HT1080 (cell line): ENCODE measurements at regions not wholly inside any gene's neighbourhood (a gene's known extent, or its start where the extent isn't known, plus 50 kb on each side); places are given as distances from the start of the nearest gene placed in this dataset.
A peak's percentile ranks its signal among the peaks of the same experiment; 100 is the strongest.

Experiments used
- DNase-seq: peaks from one replicate; pipeline ENCODE4 v3.0.0-alpha.2; 2015; ENCODE audit warnings: low read depth

- no peak for DNase-seq
Measured at GRCh38 chr7:22625251-22625650, 101.7 kb upstream of the IL6 start.

- DNase-seq: no peak
Measured at GRCh38 chr7:22624781-22625180, 102.2 kb upstream of the IL6 start.

GRCh38 chr7:22622116-22622785 is 104.7 kb upstream of the IL6 start:
- DNase-seq: no peak

- DNase-seq: no peak
Measured at GRCh38 chr7:22618528-22618927, 108.5 kb upstream of the IL6 start.

GRCh38 chr7:22617166-22617565 is 109.8 kb upstream of the IL6 start:
- DNase-seq: no peak

- no peak for DNase-seq
Measured at GRCh38 chr7:22613496-22613895, 113.5 kb upstream of the IL6 start.

GRCh38 chr7:22612776-22613175 is 112.8 kb upstream of the STEAP1B start:
- no peak for DNase-seq

- no peak for DNase-seq
Measured at GRCh38 chr7:22611758-22612079, 111.7 kb upstream of the STEAP1B start.

GRCh38 chr7:22610951-22611757 is 111.2 kb upstream of the STEAP1B start:
- no peak for DNase-seq

GRCh38 chr7:22610263-22610662 is 110.3 kb upstream of the STEAP1B start:
- peak; percentile 17 for DNase-seq

- no peak for DNase-seq
Measured at GRCh38 chr7:22607180-22607579, 107.2 kb upstream of the STEAP1B start.

GRCh38 chr7:22604246-22604645 is 104.3 kb upstream of the STEAP1B start:
- DNase-seq: no peak

- peak; percentile 18 for DNase-seq
Measured at GRCh38 chr7:22601812-22602565, 102.0 kb upstream of the STEAP1B start.

- no peak for DNase-seq
Measured at GRCh38 chr7:22601408-22601807, 101.4 kb upstream of the STEAP1B start.

GRCh38 chr7:22601003-22601402 is 101.0 kb upstream of the STEAP1B start:
- no peak for DNase-seq

GRCh38 chr7:22598318-22598920 is 98.4 kb upstream of the STEAP1B start:
- DNase-seq: no peak

GRCh38 chr7:22597844-22598243 is 97.9 kb upstream of the STEAP1B start:
- peak; percentile 24 for DNase-seq

GRCh38 chr7:22596763-22597400 is 96.9 kb upstream of the STEAP1B start:
- no peak for DNase-seq

- no peak for DNase-seq
Measured at GRCh38 chr7:22594020-22594419, 94.0 kb upstream of the STEAP1B start.

- no peak for DNase-seq
Measured at GRCh38 chr7:22591271-22591670, 91.3 kb upstream of the STEAP1B start.

- DNase-seq: peak; percentile 81
Measured at GRCh38 chr7:22589641-22590201, 89.7 kb upstream of the STEAP1B start.
